22Rv1 (cell line): ENCODE measurements at regions not wholly inside any gene's neighbourhood (a gene's known extent, or its start where the extent isn't known, plus 50 kb on each side); places are given as distances from the start of the nearest gene placed in this dataset.

ENCODE experiments used
- ZFX ChIP-seq: fragments of 450-650 bp; IDR thresholded peaks from 2 replicates; pipeline ENCODE4 v1.6.1; 2017; ENCODE audit warnings: antibody characterized with exemption, borderline replicate concordance
- TF ChIP-seq, protein P1 (sequence below): fragments of 450-650 bp; IDR thresholded peaks from 2 replicates; pipeline ENCODE4 v1.5.1; 2017; ENCODE audit warnings: mild to moderate bottlenecking

DNA sequence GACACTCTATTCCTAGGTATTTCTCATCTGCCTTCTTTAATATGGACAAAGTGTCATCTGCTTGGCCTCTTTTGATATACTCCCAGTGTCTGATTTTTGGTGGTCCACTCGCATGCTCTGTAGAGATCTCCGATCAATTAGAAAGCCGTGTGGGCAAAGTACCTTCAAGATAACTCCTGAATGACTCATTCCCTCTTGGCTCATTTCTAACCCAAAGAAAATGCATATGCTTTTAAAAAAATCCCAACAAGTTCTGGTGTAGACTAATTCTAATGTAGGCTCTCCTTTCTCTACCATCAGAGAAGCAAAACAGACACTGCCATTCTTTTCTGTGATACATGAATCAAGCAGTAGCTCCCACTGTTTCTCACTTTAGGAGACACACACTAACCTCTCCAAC, 714.9 kb upstream of the ADGRL3 start:
- TF ChIP-seq, protein P1, sequence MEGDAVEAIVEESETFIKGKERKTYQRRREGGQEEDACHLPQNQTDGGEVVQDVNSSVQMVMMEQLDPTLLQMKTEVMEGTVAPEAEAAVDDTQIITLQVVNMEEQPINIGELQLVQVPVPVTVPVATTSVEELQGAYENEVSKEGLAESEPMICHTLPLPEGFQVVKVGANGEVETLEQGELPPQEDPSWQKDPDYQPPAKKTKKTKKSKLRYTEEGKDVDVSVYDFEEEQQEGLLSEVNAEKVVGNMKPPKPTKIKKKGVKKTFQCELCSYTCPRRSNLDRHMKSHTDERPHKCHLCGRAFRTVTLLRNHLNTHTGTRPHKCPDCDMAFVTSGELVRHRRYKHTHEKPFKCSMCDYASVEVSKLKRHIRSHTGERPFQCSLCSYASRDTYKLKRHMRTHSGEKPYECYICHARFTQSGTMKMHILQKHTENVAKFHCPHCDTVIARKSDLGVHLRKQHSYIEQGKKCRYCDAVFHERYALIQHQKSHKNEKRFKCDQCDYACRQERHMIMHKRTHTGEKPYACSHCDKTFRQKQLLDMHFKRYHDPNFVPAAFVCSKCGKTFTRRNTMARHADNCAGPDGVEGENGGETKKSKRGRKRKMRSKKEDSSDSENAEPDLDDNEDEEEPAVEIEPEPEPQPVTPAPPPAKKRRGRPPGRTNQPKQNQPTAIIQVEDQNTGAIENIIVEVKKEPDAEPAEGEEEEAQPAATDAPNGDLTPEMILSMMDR = no peak
- no peak for TF ChIP-seq ZFX
